ENCODE measurements at regions not wholly inside any gene's neighbourhood (a gene's known extent, or its start where the extent isn't known, plus 50 kb on each side); places are given as distances from the start of the nearest gene placed in this dataset.

GRCh38 chr6:147972448-147972847 is 370.2 kb upstream of the SASH1 start:
- TF ChIP-seq POLR2A (IDR thresholded peaks at IDR 0.05; ENCODE audit: low read length): no peak
- no peak for TF ChIP-seq GATA1 (IDR thresholded peaks at IDR 0.05; ENCODE audit: low read depth, low read length)
